BLaER1 (cell line): ENCODE measurements at regions not wholly inside any gene's neighbourhood (a gene's known extent, or its start where the extent isn't known, plus 50 kb on each side); places are given as distances from the start of the nearest gene placed in this dataset.

Experiments
- H3K27ac ChIP-seq: shearing (Covaris generic); formaldehyde crosslinking; 2 replicates; pipeline ENCODE4 v1.8.1; 2022
- H3K27me3 ChIP-seq: shearing (Covaris generic); formaldehyde crosslinking; 2 replicates; pipeline ENCODE4 v1.8.1; 2022
- H3K36me3 ChIP-seq: shearing (Covaris generic); formaldehyde crosslinking; 2 replicates; pipeline ENCODE4 v1.8.1; 2022
- H3K4me1 ChIP-seq: shearing (Covaris generic); formaldehyde crosslinking; 2 replicates; pipeline ENCODE4 v1.8.1; 2022
- H3K4me2 ChIP-seq: shearing (Covaris generic); formaldehyde crosslinking; 2 replicates; pipeline ENCODE4 v1.8.1; 2022
- H3K4me3 ChIP-seq: shearing (Covaris generic); formaldehyde crosslinking; 2 replicates; pipeline ENCODE4 v1.8.1; 2022
- H3K9ac ChIP-seq: shearing (Covaris generic); formaldehyde crosslinking; 2 replicates; pipeline ENCODE4 v1.8.1; 2022
- H3K9me3 ChIP-seq: shearing (Covaris generic); formaldehyde crosslinking; 2 replicates; pipeline ENCODE4 v1.8.1; 2022
- H4K20me1 ChIP-seq: shearing (Covaris generic); formaldehyde crosslinking; 2 replicates; pipeline ENCODE4 v1.8.1; 2022
- Cebpa-rat ChIP-seq: shearing (Covaris generic); IDR thresholded peaks from 2 replicates; pipeline ENCODE4 v1.8.1; 2022

DNA sequence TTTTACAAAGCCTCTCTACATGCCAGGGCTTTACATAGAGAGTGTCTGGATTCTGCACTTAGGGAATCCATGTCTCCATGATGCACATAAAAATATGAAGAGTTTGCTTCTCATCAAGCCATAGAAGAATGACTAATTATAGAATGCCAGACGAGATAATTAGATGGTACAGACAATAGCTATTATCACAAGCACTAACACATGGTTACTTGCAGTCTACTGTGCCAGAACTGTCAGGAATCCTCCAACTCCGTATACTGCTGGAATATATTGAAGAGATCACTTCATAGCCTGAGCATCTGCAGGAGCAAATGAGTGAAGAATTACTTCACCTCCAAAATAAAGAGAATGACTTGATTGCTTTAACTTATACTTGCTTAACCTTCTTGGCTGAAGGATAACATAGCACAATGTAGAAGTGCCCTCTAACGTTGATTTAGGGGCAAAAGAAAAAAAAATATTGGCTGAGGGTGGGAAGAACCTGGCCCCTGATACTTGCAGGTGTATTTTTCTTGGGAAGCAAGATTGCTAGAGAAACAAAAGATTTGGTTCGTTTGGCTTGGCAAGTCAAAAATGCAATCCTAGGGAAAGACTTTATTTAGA is 272.8 kb upstream of the FAR2 start:
- no peak for TF ChIP-seq Cebpa-rat

DNA sequence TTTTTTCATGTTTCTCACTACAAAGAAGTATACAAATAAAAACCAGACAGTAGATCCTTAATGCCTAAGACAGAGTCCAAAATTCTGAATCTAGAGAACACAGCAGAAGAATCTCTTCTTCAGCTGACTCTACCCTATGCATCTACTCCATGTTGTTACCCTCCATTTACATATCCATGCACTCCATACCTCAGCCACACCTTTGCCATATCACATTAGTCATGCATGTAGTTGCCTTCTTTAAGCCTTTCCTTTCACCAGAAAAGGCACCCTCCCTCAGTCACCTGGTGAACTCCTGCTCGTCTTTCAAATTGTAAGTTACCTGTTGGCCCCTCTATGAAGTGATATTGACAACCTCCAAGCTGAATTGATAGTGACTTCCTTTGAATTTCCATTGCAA is 271.2 kb upstream of the FAR2 start:
- Histone ChIP-seq H3K4me3 (no peak overlapping the region), H3K9me3 (no peaks in the 10 kb centered on the region), H3K4me2 (no peak overlapping the region), H3K27ac (no peak overlapping the region), H4K20me1 (no peaks in the 10 kb centered on the region), H3K4me1 (no peaks in the 10 kb centered on the region), H3K27me3 (no peaks in the 10 kb centered on the region), H3K36me3 (no peaks in the 10 kb centered on the region), H3K9ac (no peak overlapping the region)
- no peak for TF ChIP-seq Cebpa-rat

More for the DNA sequence above, 272.8 kb upstream of the FAR2 start:
- Histone ChIP-seq H4K20me1 (no peaks in the 10 kb centered on the region), H3K36me3 (no peaks in the 10 kb centered on the region), H3K4me3 (no peak overlapping the region), H3K9me3 (no peaks in the 10 kb centered on the region), H3K27ac (no peak overlapping the region), H3K9ac (no peak overlapping the region), H3K27me3 (no peaks in the 10 kb centered on the region), H3K4me2 (no peak overlapping the region), H3K4me1 (no peaks in the 10 kb centered on the region)

DNA sequence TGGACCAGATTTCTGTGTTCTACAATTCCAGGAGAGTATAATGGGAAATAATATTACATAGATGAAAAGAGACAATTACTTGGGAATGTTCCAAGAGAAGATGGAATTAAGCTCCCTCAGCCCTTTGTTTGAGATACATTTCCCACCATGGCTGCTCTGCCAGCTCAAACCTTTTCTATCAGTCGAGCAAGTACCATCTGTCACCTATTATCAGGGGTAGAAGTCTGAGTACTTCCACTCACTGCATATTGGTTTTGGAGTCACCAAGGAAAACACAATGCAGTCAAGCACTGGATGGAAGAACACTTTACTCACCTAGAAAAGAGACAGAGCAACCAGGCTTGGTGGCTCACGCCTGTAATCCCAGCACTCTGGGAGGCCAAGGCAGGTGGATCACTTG is 270.4 kb upstream of the FAR2 start:
- no peak overlapping the region for H3K4me2 ChIP-seq
- TF ChIP-seq Cebpa-rat: no peak
- H3K9me3 ChIP-seq: no peaks in the 10 kb centered on the region
- no peak overlapping the region for H3K9ac ChIP-seq
- H3K36me3 ChIP-seq: no peaks in the 10 kb centered on the region
- no peaks in the 10 kb centered on the region for H3K27me3 ChIP-seq
- H4K20me1 ChIP-seq: no peaks in the 10 kb centered on the region
- no peaks in the 10 kb centered on the region for H3K4me1 ChIP-seq
- H3K27ac ChIP-seq: no peak overlapping the region
- H3K4me3 ChIP-seq: no peak overlapping the region

DNA sequence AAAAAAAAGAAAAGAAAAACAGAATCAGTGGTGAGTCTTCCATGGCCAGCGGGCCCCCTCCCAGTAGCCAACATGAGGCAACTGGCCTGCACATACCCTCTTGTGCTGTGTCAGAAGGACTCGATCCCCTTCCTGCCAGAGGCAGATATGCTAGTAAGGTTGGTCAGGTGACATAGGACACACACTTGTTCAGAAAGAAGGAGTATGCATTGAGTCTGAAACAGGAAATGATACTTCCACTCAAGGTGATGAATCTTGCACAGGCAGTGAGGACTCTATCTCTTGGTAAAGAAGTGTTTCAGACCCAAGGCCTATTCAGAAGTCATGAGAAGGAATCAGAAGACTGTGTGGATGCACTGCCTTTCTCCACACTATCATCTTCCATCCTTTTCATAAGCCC is 269.7 kb upstream of the FAR2 start:
- H3K27ac ChIP-seq: no peak overlapping the region
- H3K4me2 ChIP-seq: no peak overlapping the region
- H3K9ac ChIP-seq: no peak overlapping the region
- H4K20me1 ChIP-seq: no peaks in the 10 kb centered on the region
- TF ChIP-seq Cebpa-rat: no peak
- H3K4me3 ChIP-seq: no peak overlapping the region
- H3K27me3 ChIP-seq: no peaks in the 10 kb centered on the region
- no peaks in the 10 kb centered on the region for H3K4me1 ChIP-seq
- H3K9me3 ChIP-seq: no peaks in the 10 kb centered on the region
- no peaks in the 10 kb centered on the region for H3K36me3 ChIP-seq

DNA sequence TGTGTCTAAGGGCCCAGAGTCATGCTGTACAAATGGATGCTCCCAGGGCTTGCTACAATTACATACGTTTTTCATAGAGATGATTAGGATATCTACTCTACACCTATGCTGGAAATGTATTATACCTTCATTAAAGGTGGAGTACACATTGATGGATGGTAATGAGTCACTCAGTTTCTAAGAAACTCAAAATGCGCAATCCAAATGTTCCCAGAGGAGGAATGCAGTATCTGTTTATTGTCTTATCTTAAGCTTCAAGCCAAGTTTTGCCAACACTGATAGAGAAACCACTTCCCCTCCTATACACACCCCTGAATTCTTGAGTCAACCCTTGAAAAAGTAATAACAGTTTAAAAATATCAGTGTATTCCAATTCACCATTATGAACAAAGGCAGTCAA is 266.6 kb upstream of the FAR2 start:
- H3K36me3 ChIP-seq: no peaks in the 10 kb centered on the region
- no peak overlapping the region for H3K27ac ChIP-seq
- H3K9me3 ChIP-seq: no peaks in the 10 kb centered on the region
- no peak overlapping the region for H3K4me3 ChIP-seq
- TF ChIP-seq Cebpa-rat: no peak
- H3K9ac ChIP-seq: no peak overlapping the region
- no peak overlapping the region for H3K4me2 ChIP-seq
- H3K27me3 ChIP-seq: no peaks in the 10 kb centered on the region
- no peaks in the 10 kb centered on the region for H4K20me1 ChIP-seq
- no peaks in the 10 kb centered on the region for H3K4me1 ChIP-seq

DNA sequence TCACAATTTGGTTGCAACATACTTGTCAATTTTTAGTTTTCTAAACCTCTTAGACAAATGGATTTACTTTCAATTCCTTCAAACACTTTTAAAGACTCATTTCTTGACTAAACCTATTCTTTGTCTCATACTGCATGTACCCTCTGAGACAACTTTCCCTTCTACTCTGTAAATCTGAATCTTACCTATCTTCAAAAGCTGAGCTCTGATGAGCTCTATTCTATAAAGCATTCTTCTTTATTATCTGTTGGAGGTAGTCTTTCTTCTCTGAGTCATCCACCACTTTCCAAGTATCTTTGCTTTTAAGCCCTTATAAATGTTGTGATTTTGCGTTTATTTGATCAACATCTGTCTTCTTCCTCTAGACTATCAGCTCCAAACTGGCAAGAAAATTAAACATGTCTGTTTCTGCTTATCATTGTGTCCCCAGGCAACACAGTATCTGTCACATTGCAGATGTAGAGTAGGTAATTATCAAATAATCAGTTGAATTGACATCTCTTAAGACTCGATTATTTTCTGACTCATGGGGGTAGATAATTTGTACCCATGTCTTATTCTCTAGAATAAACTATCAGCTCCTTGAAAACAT is 265.6 kb upstream of the FAR2 start:
- H3K27me3 ChIP-seq: no peaks in the 10 kb centered on the region
- no peak overlapping the region for H3K9ac ChIP-seq
- H3K36me3 ChIP-seq: no peaks in the 10 kb centered on the region
- TF ChIP-seq Cebpa-rat: no peak
- no peaks in the 10 kb centered on the region for H3K9me3 ChIP-seq
- no peaks in the 10 kb centered on the region for H3K4me1 ChIP-seq
- no peak overlapping the region for H3K27ac ChIP-seq
- H4K20me1 ChIP-seq: no peaks in the 10 kb centered on the region
- no peak overlapping the region for H3K4me3 ChIP-seq
- H3K4me2 ChIP-seq: no peak overlapping the region

DNA sequence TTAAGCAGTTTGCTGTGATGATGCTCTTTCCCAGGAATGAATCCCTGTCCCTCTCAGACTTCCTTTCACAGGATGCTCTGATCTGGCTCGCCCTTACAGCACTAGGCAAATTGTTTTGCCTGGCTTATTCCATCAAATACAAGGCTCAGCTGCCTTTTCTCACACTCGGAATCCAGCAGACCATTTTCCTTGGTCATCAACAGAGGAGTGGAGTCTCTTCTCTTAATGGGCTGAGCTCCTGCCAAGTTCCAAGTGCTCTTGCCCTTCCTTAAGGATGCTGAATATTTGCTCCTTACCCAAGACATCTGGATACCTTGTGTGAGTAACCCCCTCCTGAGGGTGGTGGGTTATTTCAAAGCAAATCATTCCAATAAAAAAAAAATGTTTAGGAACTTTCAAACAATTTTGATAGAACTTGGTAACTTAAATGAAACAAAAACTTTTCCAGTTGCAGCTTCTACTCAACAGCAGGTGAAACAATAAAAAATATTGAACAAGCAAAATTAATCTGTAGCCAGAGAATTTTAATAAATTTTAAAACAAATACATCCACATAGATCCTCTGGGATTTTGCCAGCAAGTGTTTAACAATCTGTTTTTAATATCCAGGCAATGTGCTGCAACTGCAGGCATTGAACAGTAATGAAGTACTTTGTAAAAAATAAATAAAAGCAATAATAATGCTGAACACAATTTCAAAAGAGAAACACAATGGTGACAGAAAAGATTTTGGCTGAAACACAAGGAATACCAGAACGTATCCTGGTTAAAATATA is 264.0 kb upstream of the FAR2 start:
- Histone ChIP-seq H3K4me3 (no peak overlapping the region), H3K27ac (no peak overlapping the region), H3K9ac (no peak overlapping the region), H3K4me2 (no peak overlapping the region), H3K9me3 (no peaks in the 10 kb centered on the region), H3K27me3 (no peaks in the 10 kb centered on the region), H4K20me1 (no peaks in the 10 kb centered on the region), H3K36me3 (no peaks in the 10 kb centered on the region), H3K4me1 (no peaks in the 10 kb centered on the region)
- TF ChIP-seq Cebpa-rat: no peak

DNA sequence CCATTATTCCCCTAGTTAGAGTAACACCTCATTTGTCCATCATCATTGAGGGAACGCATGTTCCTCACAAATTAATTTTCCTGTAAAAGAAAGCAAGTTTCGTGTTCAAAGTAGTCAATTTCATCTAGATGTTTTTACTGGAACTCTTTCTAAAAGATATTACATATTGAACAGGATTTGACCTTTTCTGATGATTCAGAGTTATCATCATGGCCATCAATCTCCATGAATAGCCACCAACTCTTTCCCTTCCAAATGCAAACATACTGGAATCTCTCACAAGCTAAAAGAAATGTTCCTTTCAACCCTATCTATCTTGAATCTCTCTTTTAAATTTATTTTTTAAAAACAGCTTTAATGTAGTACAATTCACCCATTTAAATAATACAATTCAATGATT is 263.1 kb upstream of the FAR2 start:
- Histone ChIP-seq H3K27me3 (no peaks in the 10 kb centered on the region), H3K27ac (no peak overlapping the region), H3K9me3 (no peaks in the 10 kb centered on the region), H3K4me3 (no peak overlapping the region), H3K4me1 (no peaks in the 10 kb centered on the region), H3K4me2 (no peak overlapping the region), H3K9ac (no peak overlapping the region), H3K36me3 (no peaks in the 10 kb centered on the region), H4K20me1 (no peaks in the 10 kb centered on the region)
- TF ChIP-seq Cebpa-rat: no peak

DNA sequence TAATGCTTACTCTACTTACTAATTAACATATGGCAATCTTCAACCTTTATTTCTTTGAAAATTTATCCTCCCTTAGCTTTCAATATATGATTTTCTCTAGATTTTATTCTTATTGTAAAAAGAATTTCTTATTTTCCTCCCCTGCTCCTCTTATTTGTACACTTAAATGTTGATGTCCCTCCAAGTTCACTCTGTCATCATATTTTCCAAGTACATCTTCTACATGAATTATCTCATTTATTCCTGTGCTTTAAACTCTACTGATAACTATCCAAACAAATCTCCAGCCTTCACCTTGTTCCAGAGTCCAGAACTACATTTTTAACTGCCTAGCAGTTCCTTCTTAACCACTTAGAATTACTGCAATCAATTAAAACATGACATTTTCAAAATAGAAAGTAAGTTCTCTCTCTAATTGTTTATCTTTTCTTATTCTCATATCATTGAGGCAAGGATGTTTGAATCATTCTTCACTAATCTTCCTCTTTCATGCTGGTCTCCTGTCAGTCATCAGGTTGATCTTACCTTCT is 261.6 kb upstream of the FAR2 start:
- Histone ChIP-seq H4K20me1 (no peaks in the 10 kb centered on the region), H3K9ac (no peak overlapping the region), H3K27ac (no peak overlapping the region), H3K4me1 (no peaks in the 10 kb centered on the region), H3K36me3 (no peaks in the 10 kb centered on the region), H3K4me3 (no peak overlapping the region), H3K27me3 (no peaks in the 10 kb centered on the region), H3K9me3 (no peaks in the 10 kb centered on the region), H3K4me2 (no peak overlapping the region)
- no peak for TF ChIP-seq Cebpa-rat

DNA sequence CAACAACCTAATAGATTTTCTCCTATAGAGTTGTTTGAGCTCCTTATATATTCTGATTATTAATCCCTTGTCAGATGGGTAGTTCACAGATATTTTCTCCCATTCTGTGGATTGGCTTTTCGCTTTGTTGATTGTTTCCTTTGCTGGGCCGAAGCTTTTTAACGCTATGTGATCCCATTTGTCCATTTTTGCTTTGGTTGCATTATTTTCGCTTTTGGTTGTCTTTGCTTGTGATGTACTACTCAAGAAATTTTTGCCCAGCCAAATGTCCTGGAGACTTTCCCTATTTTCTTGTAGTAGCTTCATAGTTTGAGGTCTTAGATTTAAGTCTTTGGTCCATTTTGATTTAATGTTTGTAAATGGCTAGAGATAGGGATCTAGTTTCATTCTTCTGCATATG is 258.4 kb upstream of the FAR2 start:
- Histone ChIP-seq H3K9me3 (no peaks in the 10 kb centered on the region), H4K20me1 (no peaks in the 10 kb centered on the region), H3K36me3 (no peaks in the 10 kb centered on the region), H3K4me2 (no peak overlapping the region), H3K4me1 (no peaks in the 10 kb centered on the region), H3K27me3 (no peaks in the 10 kb centered on the region), H3K4me3 (no peak overlapping the region), H3K9ac (no peak overlapping the region), H3K27ac (no peak overlapping the region)
- TF ChIP-seq Cebpa-rat: no peak
